Smooth muscle cell (in vitro differentiated cells): ENCODE measurements at regions not wholly inside any gene's neighbourhood (a gene's known extent, or its start where the extent isn't known, plus 50 kb on each side); places are given as distances from the start of the nearest gene placed in this dataset.

Experiments
- DNase-seq: peaks from one replicate; lab custom pipeline; 2025; ENCODE audit not compliant: unreplicated experiment; lab: John Stamatoyannopoulos, UW
- H2AFZ ChIP-seq: fragments of 200-600 bp; sonication (generic); 2 replicates; pipeline ENCODE4 v1.6.0; 2016; ENCODE audit warnings: antibody characterized with exemption, low read depth, mild to moderate bottlenecking
- H3F3A ChIP-seq: fragments of 200-600 bp; sonication (generic); 2 replicates; pipeline ENCODE4 v1.6.0; 2017; ENCODE audit warnings: antibody characterized with exemption, low read depth
- H3K27ac ChIP-seq: fragments of 200-600 bp; sonication (generic); 2 replicates; pipeline ENCODE4 v1.5.1; 2016; ENCODE audit warnings: low read depth, mild to moderate bottlenecking
- H3K27me3 ChIP-seq: fragments of 200-600 bp; sonication (generic); 2 replicates; pipeline ENCODE4 v1.6.1; 2016; ENCODE audit warnings: low read depth, mild to moderate bottlenecking
- H3K36me3 ChIP-seq: fragments of 200-600 bp; sonication (generic); 2 replicates; pipeline ENCODE4 v1.5.1; 2016; ENCODE audit warnings: low read depth
- H3K4me1 ChIP-seq: fragments of 200-600 bp; sonication (generic); 2 replicates; pipeline ENCODE4 v1.5.1; 2016; ENCODE audit warnings: low read depth
- H3K4me2 ChIP-seq: fragments of 200-600 bp; sonication (generic); 2 replicates; pipeline ENCODE4 v1.6.0; 2016; ENCODE audit warnings: mild to moderate bottlenecking
- H3K4me3 ChIP-seq: fragments of 200-600 bp; sonication (generic); 2 replicates; pipeline ENCODE4 v1.5.1; 2016; ENCODE audit warnings: mild to moderate bottlenecking
- H3K79me2 ChIP-seq: fragments of 200-600 bp; sonication (generic); 2 replicates; pipeline ENCODE4 v1.6.0; 2016; ENCODE audit warnings: low read depth, mild to moderate bottlenecking
- H3K9ac ChIP-seq: fragments of 200-600 bp; sonication (generic); 2 replicates; pipeline ENCODE4 v1.6.0; 2016; ENCODE audit warnings: low read depth
- H3K9me3 ChIP-seq: fragments of 200-600 bp; sonication (generic); replicated peaks from 2 replicates; pipeline ENCODE4 v1.5.1; 2016; ENCODE audit warnings: low read depth
- H4K20me1 ChIP-seq: fragments of 200-600 bp; sonication (generic); 2 replicates; pipeline ENCODE4 v1.6.0; 2016; ENCODE audit warnings: low read depth
- CTCF ChIP-seq: fragments of 200-600 bp; sonication (generic); IDR thresholded peaks from 2 replicates; pipeline ENCODE4 v1.5.1; 2017; ENCODE audit warnings: borderline replicate concordance, mild to moderate bottlenecking, antibody characterized with exemption; ENCODE audit not compliant: insufficient read depth, poor library complexity, severe bottlenecking
- WGBS: methylation state at CpG from one replicate; pipeline ENCODE4 v1.1.7; 2016; ENCODE audit warnings: low lambda C conversion rate; 5-methylcytosine and 5-hydroxymethylcytosine counted together

GRCh38 chr20:52586660-52587059 is 385.5 kb upstream of the TSHZ2 start:
- Histone ChIP-seq H3K36me3 (no peaks in the 10 kb centered on the region), H4K20me1 (no peaks in the 10 kb centered on the region), H3K9ac (no peak overlapping the region), H3K9me3 (no peaks in the 10 kb centered on the region), H3F3A (no peaks in the 10 kb centered on the region), H2AFZ (no peak overlapping the region), H3K79me2 (no peaks in the 10 kb centered on the region), H3K27me3 (peaks cover 65% of the 10 kb centered on the region), H3K4me1 (no peaks in the 10 kb centered on the region), H3K27ac (no peak overlapping the region), H3K4me2 (no peak overlapping the region), H3K4me3 (no peak overlapping the region)
- no peak for TF ChIP-seq CTCF
- DNase-seq, result no peak

- 97% methylated on average over 2 of the region's 2 CpGs for WGBS
- H2AFZ ChIP-seq, result no peak overlapping the region
- peaks cover 64% of the 10 kb centered on the region for H3K27me3 ChIP-seq
- H3K27ac ChIP-seq, result no peak overlapping the region
- H3K4me1 ChIP-seq, result no peaks in the 10 kb centered on the region
- no peaks in the 10 kb centered on the region for H3K9me3 ChIP-seq
- H3F3A ChIP-seq, result no peaks in the 10 kb centered on the region
- no peak overlapping the region for H3K4me2 ChIP-seq
- no peaks in the 10 kb centered on the region for H3K79me2 ChIP-seq
- H3K9ac ChIP-seq, result no peak overlapping the region
- no peaks in the 10 kb centered on the region for H3K36me3 ChIP-seq
- H3K4me3 ChIP-seq, result no peak overlapping the region
- no peak for DNase-seq
- TF ChIP-seq CTCF, result no peak
- no peaks in the 10 kb centered on the region for H4K20me1 ChIP-seq
Measured at GRCh38 chr20:52585333-52585732, 386.8 kb upstream of the TSHZ2 start.

GRCh38 chr20:52578559-52578958 is 387.0 kb upstream of the ZFP64 start:
- no peak overlapping the region for H3K27ac ChIP-seq
- H3F3A ChIP-seq, result no peaks in the 10 kb centered on the region
- 84% methylated on average over 5 of the region's 5 CpGs for WGBS
- no peaks in the 10 kb centered on the region for H3K79me2 ChIP-seq
- TF ChIP-seq CTCF, result no peak
- H3K9me3 ChIP-seq, result no peaks in the 10 kb centered on the region
- no peaks in the 10 kb centered on the region for H3K4me1 ChIP-seq
- no peak for DNase-seq
- H3K36me3 ChIP-seq, result no peaks in the 10 kb centered on the region
- no peak overlapping the region for H3K4me2 ChIP-seq
- H2AFZ ChIP-seq, result no peak overlapping the region
- no peak overlapping the region for H3K9ac ChIP-seq
- H3K4me3 ChIP-seq, result no peak overlapping the region
- peaks cover 43% of the 10 kb centered on the region for H3K27me3 ChIP-seq
- no peaks in the 10 kb centered on the region for H4K20me1 ChIP-seq

GRCh38 chr20:52577696-52578095 is 386.1 kb upstream of the ZFP64 start:
- no peak overlapping the region for H3K4me3 ChIP-seq
- WGBS, result 91% methylated on average over 3 of the region's 3 CpGs
- TF ChIP-seq CTCF, result no peak

More at GRCh38 chr20:52577696-52578095, 386.1 kb upstream of the ZFP64 start:
- H3K4me2 ChIP-seq, result no peak overlapping the region
- no peak for DNase-seq
- H3K9me3 ChIP-seq, result no peaks in the 10 kb centered on the region
- no peaks in the 10 kb centered on the region for H3K36me3 ChIP-seq
- H3K4me1 ChIP-seq, result no peaks in the 10 kb centered on the region
- peaks cover 43% of the 10 kb centered on the region for H3K27me3 ChIP-seq
- no peak overlapping the region for H2AFZ ChIP-seq
- no peak overlapping the region for H3K9ac ChIP-seq
- no peaks in the 10 kb centered on the region for H3F3A ChIP-seq
- H4K20me1 ChIP-seq, result no peaks in the 10 kb centered on the region
- H3K27ac ChIP-seq, result no peak overlapping the region
- H3K79me2 ChIP-seq, result no peaks in the 10 kb centered on the region
